HG02571 (cell line): ENCODE measurements at regions not wholly inside any gene's neighbourhood (a gene's known extent, or its start where the extent isn't known, plus 50 kb on each side); places are given as distances from the start of the nearest gene placed in this dataset.

Experiments
- ATAC-seq: cut with Tn5 transposase; IDR thresholded peaks from one replicate; pipeline ENCODE4 v1.9.1; 2021; ENCODE audit warnings: mild to moderate bottlenecking, moderate library complexity; ENCODE audit not compliant: unreplicated experiment

- peak; percentile 95 for ATAC-seq
Observed at GRCh38 chr5:8457187-8458037, 588.5 kb downstream of the MTRR start.

GRCh38 chr5:8458038-8458383, 589.1 kb downstream of the MTRR start:
- peak; percentile 25 for ATAC-seq

DNA sequence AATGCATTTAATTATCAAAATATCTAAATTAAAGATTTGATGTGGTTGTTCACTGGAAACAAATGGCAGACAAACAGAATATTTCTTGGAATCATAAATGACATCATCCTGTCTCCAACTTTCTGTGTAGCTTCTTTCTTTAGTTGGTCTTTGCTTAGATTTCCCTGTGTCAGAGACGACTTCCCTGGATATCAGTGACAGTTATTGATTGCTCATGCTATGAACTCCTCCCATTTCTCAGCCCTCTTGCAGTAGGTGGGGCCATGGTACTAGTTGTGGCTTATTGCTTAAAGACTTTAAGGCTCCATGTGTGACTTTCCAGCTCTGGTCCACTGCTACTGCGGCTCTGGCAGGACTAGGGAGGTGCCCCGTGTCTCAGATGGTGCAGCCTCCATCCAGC, 592.6 kb downstream of the MTRR start:
- ATAC-seq, result no peak

DNA sequence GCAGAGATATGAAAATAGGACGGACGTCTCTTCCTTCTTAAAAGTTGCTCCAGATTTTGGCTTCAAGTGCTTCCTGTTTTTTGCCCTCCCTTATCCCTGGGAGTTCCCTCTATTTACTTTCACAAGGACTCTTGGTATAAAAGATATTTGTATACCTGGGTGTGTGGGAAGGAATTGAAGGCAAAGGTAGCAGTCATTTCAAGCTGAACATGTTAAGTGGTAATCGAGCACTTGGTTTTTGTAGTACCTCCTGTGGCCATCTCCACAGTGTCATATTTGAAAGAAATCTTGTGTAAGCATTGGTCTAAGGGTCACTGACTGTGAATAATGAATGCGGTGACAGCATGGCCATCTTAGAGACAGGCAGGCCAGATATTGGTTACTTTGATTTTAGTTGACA, 593.6 kb downstream of the MTRR start:
- no peak for ATAC-seq

DNA sequence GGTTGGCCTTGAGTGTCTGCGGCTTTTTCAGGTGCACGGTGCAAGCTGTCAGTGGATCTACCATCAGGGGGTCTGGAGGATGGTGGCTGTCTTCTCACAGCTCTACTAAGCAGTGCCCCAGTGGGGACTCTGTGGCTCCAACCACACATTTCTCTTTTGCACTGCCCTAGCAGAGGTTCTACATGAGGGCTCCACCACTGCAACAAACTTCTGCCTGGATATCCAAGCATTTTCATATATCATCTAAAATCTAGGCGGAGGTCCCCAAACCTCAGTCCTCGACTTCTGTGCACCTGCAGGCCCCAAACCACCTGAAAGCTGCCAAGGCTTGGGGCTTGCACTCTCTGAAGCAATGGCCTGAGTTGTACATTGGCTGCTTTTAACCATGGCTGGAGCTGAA, 601.5 kb downstream of the MTRR start:
- no peak for ATAC-seq

DNA sequence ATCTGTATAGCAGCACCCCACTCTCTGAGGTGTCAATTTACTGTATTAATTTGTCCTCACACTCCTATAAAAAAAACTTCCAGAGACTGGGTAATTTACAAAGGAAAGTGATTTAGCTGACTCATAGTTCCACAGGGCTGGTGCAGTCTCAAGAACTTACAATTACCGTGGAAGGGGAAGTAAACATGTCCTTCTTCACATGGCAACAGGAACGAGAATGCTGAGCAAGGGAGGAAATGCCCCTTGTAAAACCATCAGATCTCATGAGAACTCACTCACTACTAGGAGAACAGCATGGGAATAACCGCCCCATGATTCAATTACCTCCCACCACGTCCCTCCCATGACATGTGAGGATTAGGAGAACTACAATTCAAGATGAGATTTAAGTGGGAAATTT, 602.6 kb downstream of the MTRR start:
- ATAC-seq, result no peak

GRCh38 chr5:8473016-8473415, 604.1 kb downstream of the MTRR start:
- ATAC-seq, result no peak

DNA sequence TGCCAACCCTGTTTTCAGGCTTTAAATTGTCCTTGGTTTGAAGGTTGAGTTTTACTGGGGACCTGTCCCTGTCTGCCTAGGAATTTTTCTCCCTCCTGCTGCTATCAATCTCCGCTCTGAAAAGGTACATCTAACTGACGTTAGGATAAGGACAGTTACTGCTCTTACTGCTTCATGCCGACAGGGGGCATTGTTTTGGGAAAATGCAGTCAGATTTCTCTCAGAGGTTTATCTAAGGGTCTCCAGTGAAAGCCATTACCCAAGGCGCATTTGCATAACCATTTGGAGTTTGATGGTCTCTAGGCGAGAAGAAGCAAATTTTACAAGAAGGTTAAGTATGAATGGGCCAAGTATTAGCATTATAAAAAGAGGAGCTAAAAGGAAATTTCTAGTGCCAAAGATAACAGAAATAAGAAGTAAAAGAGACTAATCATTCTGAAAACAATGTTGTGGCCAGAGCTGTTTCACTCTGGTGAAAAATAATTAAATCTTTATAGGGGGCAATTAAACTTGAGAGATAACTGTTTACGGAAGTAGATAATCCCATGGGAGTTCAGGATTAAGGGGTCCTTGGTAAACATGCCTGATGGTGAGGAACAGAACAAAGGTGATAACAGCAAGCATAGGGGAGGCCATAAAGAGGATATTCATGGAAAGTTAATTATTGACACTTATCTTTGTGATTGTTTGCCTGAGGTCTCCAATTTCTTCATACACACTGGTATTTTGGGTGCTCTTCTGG, 605.0 kb downstream of the MTRR start:
- no peak for ATAC-seq

DNA sequence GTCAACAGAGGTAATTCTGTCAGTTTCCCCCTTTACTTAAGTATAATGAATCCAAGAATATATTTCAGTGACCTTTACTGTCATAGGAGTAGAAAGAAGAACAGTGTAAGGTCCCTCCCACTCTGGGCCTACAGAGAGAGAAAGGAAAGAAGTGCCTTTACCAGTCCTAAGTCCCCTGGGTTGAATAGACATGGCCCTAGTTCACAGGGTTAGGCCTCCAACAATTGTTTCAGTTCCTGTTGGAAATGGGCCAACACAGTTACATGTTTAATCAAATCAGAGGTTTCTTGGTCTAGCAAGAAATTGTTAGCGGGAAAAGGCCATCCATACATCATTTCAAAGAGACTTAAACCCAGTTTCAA, 605.6 kb downstream of the MTRR start:
- no peak for ATAC-seq

DNA sequence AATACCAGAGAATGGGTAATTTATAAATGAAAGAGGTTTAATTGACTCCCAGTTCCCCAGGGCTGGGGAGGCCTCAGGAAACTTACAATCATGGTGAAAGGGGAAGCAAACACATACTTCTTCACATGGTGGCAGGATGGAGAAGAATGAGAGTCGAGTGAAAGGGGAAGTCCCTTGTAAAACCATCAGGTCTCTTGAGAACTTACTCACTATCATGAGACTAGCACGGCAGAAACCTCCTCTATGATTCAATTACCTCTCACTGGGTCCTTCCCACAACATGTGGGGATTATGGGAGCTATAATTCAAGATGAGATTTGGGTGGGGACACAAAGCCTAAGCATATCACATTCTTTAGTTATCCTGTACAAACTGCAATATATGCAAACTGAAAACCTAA, 609.4 kb downstream of the MTRR start:
- ATAC-seq, result no peak

GRCh38 chr5:8481007-8481406, 612.1 kb downstream of the MTRR start:
- no peak for ATAC-seq

GRCh38 chr5:8491254-8491653, 622.3 kb downstream of the MTRR start:
- no peak for ATAC-seq

DNA sequence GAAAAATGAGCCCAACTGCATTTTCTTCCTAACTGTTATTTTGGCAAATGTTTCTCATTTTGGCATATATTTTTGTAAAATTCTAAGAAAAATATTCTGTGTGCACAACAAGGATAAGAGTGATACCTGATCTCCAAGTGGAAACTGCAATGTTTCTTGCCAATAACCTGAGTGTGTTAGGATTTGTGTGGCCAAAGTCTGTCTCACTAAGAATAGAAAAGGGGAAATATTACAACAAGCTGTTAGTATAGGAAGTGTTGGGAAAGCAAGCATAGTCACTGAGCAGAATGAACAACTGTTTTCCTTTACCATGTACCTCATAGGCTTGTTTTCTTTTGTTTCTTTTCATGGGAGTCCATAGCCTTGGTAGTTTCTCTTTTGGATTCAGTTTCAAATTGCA, 624.2 kb downstream of the MTRR start:
- ATAC-seq, result no peak

DNA sequence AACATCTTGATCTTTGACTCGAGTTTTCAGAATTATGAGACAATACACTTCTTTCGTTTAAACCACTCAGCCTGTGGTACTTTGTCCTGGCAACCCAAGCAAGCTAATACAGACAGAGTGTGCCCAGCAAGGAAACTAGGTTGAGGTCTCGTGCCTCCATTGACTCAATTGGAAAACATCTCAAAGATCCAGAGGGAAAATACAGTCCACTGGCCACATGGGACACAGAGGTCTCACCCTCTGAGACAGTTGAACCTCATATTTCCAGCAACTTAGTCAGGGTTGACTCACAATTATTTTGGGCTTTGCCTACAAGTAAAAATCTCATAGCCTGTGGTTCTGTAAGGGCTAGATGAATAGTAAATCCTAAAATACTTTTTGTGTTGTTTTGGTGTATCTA, 631.5 kb downstream of the MTRR start:
- no peak for ATAC-seq

DNA sequence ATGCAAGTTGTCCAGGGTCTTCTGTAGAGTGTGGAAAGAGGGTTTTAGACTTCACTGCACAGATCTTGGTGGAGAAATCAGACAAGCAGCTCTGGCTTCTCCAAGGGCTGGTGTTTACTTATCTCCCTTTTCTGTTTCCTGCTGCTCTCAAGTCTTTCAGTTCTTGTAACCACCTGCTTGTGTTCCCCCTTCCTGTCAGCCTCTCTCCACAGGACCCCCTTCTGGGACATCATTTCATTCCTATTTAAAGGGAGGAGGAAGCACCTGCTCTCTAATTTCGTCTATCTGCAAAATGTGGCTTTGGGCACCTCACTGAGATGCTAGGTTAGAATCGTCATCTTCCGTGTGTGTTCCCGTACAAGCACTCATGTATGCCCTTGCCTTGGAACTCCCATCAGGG, 636.2 kb downstream of the MTRR start:
- ATAC-seq, result no peak

- no peak for ATAC-seq
Observed at GRCh38 chr5:8508231-8508630, 639.3 kb downstream of the MTRR start.

GRCh38 chr5:8516356-8516755, 647.4 kb downstream of the MTRR start:
- no peak for ATAC-seq

DNA sequence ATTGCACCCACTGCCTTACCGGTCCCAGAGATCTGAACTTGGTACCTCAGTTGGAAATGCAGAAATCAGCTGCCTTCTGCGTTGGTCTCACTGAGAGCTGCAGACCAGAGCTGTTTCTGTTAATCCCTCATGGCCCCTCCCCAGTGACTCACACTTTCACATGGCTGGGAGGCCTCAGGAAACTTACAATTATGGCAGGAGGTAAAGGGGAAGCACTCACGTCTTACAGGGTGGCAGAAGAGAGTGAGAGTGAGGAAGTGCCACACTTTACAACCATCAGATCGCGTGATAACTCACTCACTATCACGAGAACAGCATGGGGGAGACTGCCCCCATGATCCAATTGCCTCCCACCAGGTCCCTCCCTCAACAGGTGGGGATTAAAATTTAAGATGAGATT, 648.5 kb downstream of the MTRR start:
- no peak for ATAC-seq

DNA sequence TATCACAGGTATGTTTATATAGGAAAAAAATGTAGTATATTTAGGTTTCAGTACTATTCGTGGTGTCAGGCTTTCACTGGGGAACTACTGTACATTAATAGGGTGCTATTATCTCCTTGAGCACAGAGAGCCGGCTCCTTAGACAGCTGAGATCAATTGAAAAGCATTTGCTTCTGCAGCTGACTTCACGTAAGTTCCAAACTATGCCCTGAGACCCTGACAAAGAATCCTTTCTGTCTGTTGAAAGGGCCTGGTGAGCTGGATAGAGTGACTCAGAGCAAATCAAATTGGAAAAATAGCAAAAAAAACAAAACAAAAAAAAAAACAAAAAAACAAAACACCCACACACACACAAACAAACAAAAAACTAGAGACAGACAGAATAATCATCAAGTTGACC, 652.0 kb downstream of the MTRR start:
- no peak for ATAC-seq

DNA sequence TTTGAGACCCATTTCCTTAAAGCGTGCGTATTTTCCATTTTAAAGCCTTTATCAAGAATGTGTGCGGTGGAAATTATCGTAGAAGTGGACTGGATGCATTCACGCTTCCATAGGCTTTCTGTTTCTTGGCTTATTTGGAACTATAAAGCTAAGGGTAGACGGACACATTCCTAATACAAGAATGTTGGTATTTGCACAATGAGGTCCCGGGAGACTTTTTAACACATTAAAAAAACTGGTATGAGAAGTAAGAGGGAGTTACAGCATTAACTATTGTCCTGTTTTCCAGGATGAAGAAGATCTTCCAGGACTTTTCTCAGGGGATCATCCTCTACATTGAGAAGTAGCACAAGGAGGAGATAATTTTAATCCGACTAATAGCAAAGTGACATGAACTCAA, 653.0 kb downstream of the MTRR start:
- ATAC-seq, result no peak

- no peak for ATAC-seq
Observed at GRCh38 chr5:8522646-8523045, 653.7 kb downstream of the MTRR start.

GRCh38 chr5:8523501-8523900, 654.6 kb downstream of the MTRR start:
- no peak for ATAC-seq

GRCh38 chr5:8525819-8526218, 656.9 kb downstream of the MTRR start:
- ATAC-seq, result no peak
